ENCODE measurements at regions not wholly inside any gene's neighbourhood (a gene's known extent, or its start where the extent isn't known, plus 50 kb on each side); places are given as distances from the start of the nearest gene placed in this dataset.

DNA sequence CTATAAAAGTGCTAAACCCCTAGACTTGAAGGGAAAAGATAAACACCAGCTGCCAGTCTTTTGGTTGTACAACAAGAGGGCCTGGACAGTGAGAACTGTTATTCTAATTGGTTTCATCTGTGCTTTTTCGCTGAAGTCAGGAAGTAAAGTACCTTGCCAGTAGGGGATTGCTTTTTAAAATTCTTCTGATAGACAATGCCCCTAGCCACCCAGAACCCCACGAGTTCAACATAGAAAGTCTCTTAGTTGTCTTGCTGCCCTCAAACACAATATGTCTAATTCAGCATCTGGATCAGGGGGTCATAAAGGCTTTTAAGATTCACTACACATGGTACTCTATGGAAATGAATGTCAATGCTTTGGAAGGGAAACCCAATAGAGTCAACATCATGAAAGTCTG lies 289.2 kb downstream of the TBX15 start:
- 41 to 58% methylated on average over 2 of the region's 2 CpGs for WGBS, 2 donors
- Histone ChIP-seq H3K4me1 (ENCODE audit: control insufficient read depth in 5 of 5, insufficient read depth in 5 of 5, low read length in 5 of 5) (no peaks in the 10 kb centered on the region), H3K27me3 (ENCODE audit: control insufficient read depth in 3 of 3, insufficient read depth in 3 of 3, low read length in 2 of 3) (no peaks in the 10 kb centered on the region), H3K9ac (ENCODE audit: insufficient read depth in 1 of 2, low read length in 2 of 2) (no peak overlapping the region), H3K4me3 (no peak overlapping the region), H3K36me3 (ENCODE audit: control insufficient read depth in 4 of 4, insufficient read depth in 4 of 4, low read length in 4 of 4) (no peaks in the 10 kb centered on the region), H3K27ac (ENCODE audit: low read depth in 1 of 2, low read length in 1 of 2) (no peak overlapping the region), H3K9me3 (ENCODE audit: control insufficient read depth in 4 of 4, insufficient read depth in 3 of 4, low read length in 3 of 4) (peaks cover 0 to 5% (median 0%) of the 10 kb centered on the region in 4 donors)
- DNase-seq (no peak), ATAC-seq (ENCODE audit: insufficient read depth, low FRiP score) (no peak)
- TF ChIP-seq, protein P1, sequence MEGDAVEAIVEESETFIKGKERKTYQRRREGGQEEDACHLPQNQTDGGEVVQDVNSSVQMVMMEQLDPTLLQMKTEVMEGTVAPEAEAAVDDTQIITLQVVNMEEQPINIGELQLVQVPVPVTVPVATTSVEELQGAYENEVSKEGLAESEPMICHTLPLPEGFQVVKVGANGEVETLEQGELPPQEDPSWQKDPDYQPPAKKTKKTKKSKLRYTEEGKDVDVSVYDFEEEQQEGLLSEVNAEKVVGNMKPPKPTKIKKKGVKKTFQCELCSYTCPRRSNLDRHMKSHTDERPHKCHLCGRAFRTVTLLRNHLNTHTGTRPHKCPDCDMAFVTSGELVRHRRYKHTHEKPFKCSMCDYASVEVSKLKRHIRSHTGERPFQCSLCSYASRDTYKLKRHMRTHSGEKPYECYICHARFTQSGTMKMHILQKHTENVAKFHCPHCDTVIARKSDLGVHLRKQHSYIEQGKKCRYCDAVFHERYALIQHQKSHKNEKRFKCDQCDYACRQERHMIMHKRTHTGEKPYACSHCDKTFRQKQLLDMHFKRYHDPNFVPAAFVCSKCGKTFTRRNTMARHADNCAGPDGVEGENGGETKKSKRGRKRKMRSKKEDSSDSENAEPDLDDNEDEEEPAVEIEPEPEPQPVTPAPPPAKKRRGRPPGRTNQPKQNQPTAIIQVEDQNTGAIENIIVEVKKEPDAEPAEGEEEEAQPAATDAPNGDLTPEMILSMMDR (IDR thresholded peaks at IDR 0.05; ENCODE audit: control extremely low read depth, extremely low read depth), result no peak

- no peak for DNase-seq
- 64 to 74% methylated on average over 1 of the region's 1 CpG for WGBS, 2 donors
- ATAC-seq (ENCODE audit: insufficient read depth, low FRiP score), result no peak
Measured at GRCh38 chr1:118692143-118692542, 296.0 kb downstream of the TBX15 start.

DNA sequence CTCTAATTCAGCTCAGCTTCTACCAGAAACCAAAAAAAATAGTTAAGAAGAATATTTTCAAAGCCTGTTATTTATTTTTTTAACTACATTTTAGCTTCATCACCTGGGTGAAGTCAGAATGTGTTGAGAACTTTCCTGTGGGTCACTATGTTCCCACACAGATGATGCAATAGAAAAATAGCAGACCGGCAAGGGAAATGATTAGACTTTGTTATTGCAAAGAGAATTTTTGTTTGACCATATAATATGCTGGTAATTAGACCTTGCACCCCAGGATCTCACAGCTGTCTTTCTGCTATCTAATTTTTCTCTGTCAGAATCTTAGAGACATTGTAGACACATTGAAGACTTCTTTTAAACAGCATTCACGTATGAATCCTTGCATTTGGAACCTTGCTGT lies 299.3 kb downstream of the TBX15 start:
- Histone ChIP-seq H3K36me3 (ENCODE audit: control insufficient read depth in 4 of 4, insufficient read depth in 4 of 4, low read length in 4 of 4) (no peaks in the 10 kb centered on the region), H3K27me3 (ENCODE audit: control insufficient read depth in 3 of 3, insufficient read depth in 3 of 3, low read length in 2 of 3) (no peaks in the 10 kb centered on the region), H3K9ac (ENCODE audit: insufficient read depth in 1 of 2, low read length in 2 of 2) (no peak overlapping the region), H3K9me3 (ENCODE audit: control insufficient read depth in 4 of 4, insufficient read depth in 3 of 4, low read length in 3 of 4) (peaks cover 0 to 2% (median 0%) of the 10 kb centered on the region in 4 donors), H3K4me1 (ENCODE audit: control insufficient read depth in 5 of 5, insufficient read depth in 5 of 5, low read length in 5 of 5) (no peaks in the 10 kb centered on the region), H3K27ac (ENCODE audit: low read depth in 1 of 2, low read length in 1 of 2) (no peak overlapping the region), H3K4me3 (no peak overlapping the region)
- no peak for DNase-seq
- TF ChIP-seq, protein P1 (IDR thresholded peaks at IDR 0.05; ENCODE audit: control extremely low read depth, extremely low read depth), result no peak
- 70 to 77% methylated on average over 2 of the region's 2 CpGs for WGBS, 2 donors
- no peak for ATAC-seq (ENCODE audit: insufficient read depth, low FRiP score)

More at GRCh38 chr1:118692143-118692542, 296.0 kb downstream of the TBX15 start:
- Histone ChIP-seq H3K36me3 (ENCODE audit: control insufficient read depth in 4 of 4, insufficient read depth in 4 of 4, low read length in 4 of 4) (no peaks in the 10 kb centered on the region), H3K9me3 (ENCODE audit: control insufficient read depth in 4 of 4, insufficient read depth in 3 of 4, low read length in 3 of 4) (peaks cover 0 to 2% (median 0%) of the 10 kb centered on the region in 4 donors), H3K9ac (ENCODE audit: insufficient read depth in 1 of 2, low read length in 2 of 2) (no peak overlapping the region), H3K4me3 (no peak overlapping the region), H3K4me1 (ENCODE audit: control insufficient read depth in 5 of 5, insufficient read depth in 5 of 5, low read length in 5 of 5) (no peaks in the 10 kb centered on the region), H3K27me3 (ENCODE audit: control insufficient read depth in 3 of 3, insufficient read depth in 3 of 3, low read length in 2 of 3) (no peaks in the 10 kb centered on the region), H3K27ac (ENCODE audit: low read depth in 1 of 2, low read length in 1 of 2) (no peak overlapping the region)
- TF ChIP-seq, protein P1 (IDR thresholded peaks at IDR 0.05; ENCODE audit: control extremely low read depth, extremely low read depth), result no peak

DNA sequence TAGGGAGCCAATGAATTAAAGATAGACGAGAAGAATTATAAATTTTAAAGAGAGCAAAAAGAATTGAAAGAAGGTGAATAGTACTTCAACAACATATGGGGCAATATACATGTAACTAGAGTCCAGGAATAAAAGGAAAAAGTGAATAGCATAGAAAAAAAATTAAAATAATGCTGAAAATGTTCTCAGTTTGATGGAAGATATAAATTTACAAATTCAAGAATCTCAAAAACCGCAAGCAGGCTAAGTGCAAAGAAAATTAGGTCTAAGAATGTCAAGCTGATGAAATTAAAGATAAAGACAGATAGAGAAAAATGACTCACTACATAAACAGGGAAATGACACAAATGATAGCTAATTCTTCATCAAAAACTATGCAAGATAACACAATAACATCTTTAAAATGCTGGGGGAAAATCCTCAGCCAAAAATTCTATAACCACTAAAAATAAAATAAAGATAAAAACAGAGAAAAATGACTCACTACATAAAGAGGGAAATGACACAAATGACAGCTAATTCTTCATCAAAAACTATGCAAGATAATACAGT lies 326.3 kb downstream of the TBX15 start:
- Histone ChIP-seq H3K9ac (ENCODE audit: insufficient read depth in 1 of 2, low read length in 2 of 2) (no peak overlapping the region), H3K27me3 (ENCODE audit: control insufficient read depth in 3 of 3, insufficient read depth in 3 of 3, low read length in 2 of 3) (no peaks in the 10 kb centered on the region), H3K4me3 (no peak overlapping the region), H3K4me1 (ENCODE audit: control insufficient read depth in 5 of 5, insufficient read depth in 5 of 5, low read length in 5 of 5) (no peaks in the 10 kb centered on the region), H3K27ac (ENCODE audit: low read depth in 1 of 2, low read length in 1 of 2) (no peak overlapping the region), H3K9me3 (ENCODE audit: control insufficient read depth in 4 of 4, insufficient read depth in 3 of 4, low read length in 3 of 4) (no peaks in the 10 kb centered on the region), H3K36me3 (ENCODE audit: control insufficient read depth in 4 of 4, insufficient read depth in 4 of 4, low read length in 4 of 4) (no peaks in the 10 kb centered on the region)
- TF ChIP-seq, protein P1 (IDR thresholded peaks at IDR 0.05; ENCODE audit: control extremely low read depth, extremely low read depth), result no peak
- no peak for DNase-seq
- no peak for ATAC-seq (ENCODE audit: insufficient read depth, low FRiP score)
- 73 to 82% methylated on average over 2 of the region's 2 CpGs for WGBS, 2 donors

Measured in lung (tissue), 11 donors.